ENCODE measurements at regions not wholly inside any gene's neighbourhood (a gene's known extent, or its start where the extent isn't known, plus 50 kb on each side); places are given as distances from the start of the nearest gene placed in this dataset.

GRCh38 chr1:219374636-219375035, 201.0 kb downstream of the LYPLAL1 start:
- H3K27ac Mint-ChIP-seq: no peak overlapping the region

GRCh38 chr1:219374046-219374566, 200.4 kb downstream of the LYPLAL1 start:
- Mint-ChIP-seq H3K27me3 (ENCODE audit: low read depth, poor library complexity) (no peaks in the 10 kb centered on the region), H3K9me3 (no peaks in the 10 kb centered on the region), H3K4me3 (no peak overlapping the region), H3K27ac (no peak overlapping the region), H3K4me1 (no peaks in the 10 kb centered on the region), H3K36me3 (ENCODE audit: low read depth) (no peaks in the 10 kb centered on the region)
- no peak for DNase-seq
- no peak for TF ChIP-seq CTCF (IDR thresholded peaks at IDR 0.05)

More at GRCh38 chr1:219374636-219375035, 201.0 kb downstream of the LYPLAL1 start:
- Mint-ChIP-seq H3K27me3 (ENCODE audit: low read depth, poor library complexity) (no peaks in the 10 kb centered on the region), H3K36me3 (ENCODE audit: low read depth) (no peaks in the 10 kb centered on the region), H3K9me3 (no peaks in the 10 kb centered on the region), H3K4me3 (no peak overlapping the region), H3K4me1 (no peaks in the 10 kb centered on the region)
- DNase-seq: no peak
- no peak for TF ChIP-seq CTCF (IDR thresholded peaks at IDR 0.05)

GRCh38 chr1:219373616-219373935, 199.9 kb downstream of the LYPLAL1 start:
- Mint-ChIP-seq H3K27ac (no peak overlapping the region), H3K4me3 (no peak overlapping the region), H3K27me3 (ENCODE audit: low read depth, poor library complexity) (no peaks in the 10 kb centered on the region), H3K9me3 (no peaks in the 10 kb centered on the region), H3K4me1 (no peaks in the 10 kb centered on the region), H3K36me3 (ENCODE audit: low read depth) (no peaks in the 10 kb centered on the region)
- DNase-seq: no peak
- no peak for TF ChIP-seq CTCF (IDR thresholded peaks at IDR 0.05)

GRCh38 chr1:219372916-219373615, 199.4 kb downstream of the LYPLAL1 start:
- H3K9me3 Mint-ChIP-seq: no peaks in the 10 kb centered on the region
- no peak for DNase-seq
- no peaks in the 10 kb centered on the region for H3K4me1 Mint-ChIP-seq
- no peak for TF ChIP-seq CTCF (IDR thresholded peaks at IDR 0.05)
- no peaks in the 10 kb centered on the region for H3K36me3 Mint-ChIP-seq (ENCODE audit: low read depth)
- H3K4me3 Mint-ChIP-seq: no peak overlapping the region
- H3K27ac Mint-ChIP-seq: no peak overlapping the region
- no peaks in the 10 kb centered on the region for H3K27me3 Mint-ChIP-seq (ENCODE audit: low read depth, poor library complexity)

GRCh38 chr1:219371471-219371870, 197.8 kb downstream of the LYPLAL1 start:
- no peak overlapping the region for H3K4me3 Mint-ChIP-seq
- no peaks in the 10 kb centered on the region for H3K9me3 Mint-ChIP-seq
- H3K36me3 Mint-ChIP-seq (ENCODE audit: low read depth): no peaks in the 10 kb centered on the region
- no peak overlapping the region for H3K27ac Mint-ChIP-seq
- no peak for DNase-seq
- H3K27me3 Mint-ChIP-seq (ENCODE audit: low read depth, poor library complexity): no peaks in the 10 kb centered on the region
- H3K4me1 Mint-ChIP-seq: no peaks in the 10 kb centered on the region
- TF ChIP-seq CTCF (IDR thresholded peaks at IDR 0.05): no peak

GRCh38 chr1:219367496-219367895, 193.8 kb downstream of the LYPLAL1 start:
- peaks cover 2% of the 10 kb centered on the region for H3K27me3 Mint-ChIP-seq (ENCODE audit: low read depth, poor library complexity)
- no peak overlapping the region for H3K4me3 Mint-ChIP-seq
- no peak for DNase-seq
- H3K27ac Mint-ChIP-seq: no peak overlapping the region
- no peak for TF ChIP-seq CTCF (IDR thresholded peaks at IDR 0.05)
- no peaks in the 10 kb centered on the region for H3K4me1 Mint-ChIP-seq
- no peaks in the 10 kb centered on the region for H3K36me3 Mint-ChIP-seq (ENCODE audit: low read depth)
- H3K9me3 Mint-ChIP-seq: no peaks in the 10 kb centered on the region
